RWPE1 (cell line): ENCODE measurements at regions not wholly inside any gene's neighbourhood (a gene's known extent, or its start where the extent isn't known, plus 50 kb on each side); places are given as distances from the start of the nearest gene placed in this dataset.

ENCODE experiments used
- CTCF ChIA-PET: fragments of 350-600 bp; sonication (Branson Sonifier 250); formaldehyde crosslinking; extraction: SDS; loops from one replicate; lab custom pipeline; 2021; lab: Yijun Ruan, JAX
- POLR2A ChIA-PET: fragments of 400-600 bp; formaldehyde crosslinking; extraction: SDS; loops from one replicate; lab custom pipeline; 2020; ENCODE audit warnings: antibody characterized with exemption; ENCODE audit not compliant: low non-redundant PET; lab: Yijun Ruan, JAX
- DNase-seq: peaks from one replicate; pipeline ENCODE4 v3.0.0; 2012; ENCODE audit warnings: low spot score
- H3K27ac ChIP-seq: fragments of 450-650 bp; 2 replicates; pipeline ENCODE4 v1.5.1; 2017
- CTCF ChIP-seq: fragments of 450-650 bp; conservative IDR thresholded peaks from 2 replicates; pipeline ENCODE4 v1.5.1; 2017; ENCODE audit warnings: low read depth, mild to moderate bottlenecking

GRCh38 chr1:177864538-177865305 lies 105.1 kb downstream of the SEC16B start:
- H3K27ac ChIP-seq, result no peak overlapping the region
- no peak for TF ChIP-seq CTCF
- ChIA-PET CTCF (interaction anchor here (0.6 to 0.7 kb wide), 3 partner anchors 8 to 447 kb away, joined by 3 to 4 read pairs (median 3); no protein-coding TSS in a partner anchor), POLR2A (no interaction called here)
- no peak for DNase-seq

- ChIA-PET POLR2A (no interaction called here), CTCF (no interaction called here)
- no peak overlapping the region for H3K27ac ChIP-seq
- no peak for TF ChIP-seq CTCF
- DNase-seq, result no peak
Observed at GRCh38 chr1:177863796-177864195, 106.1 kb downstream of the SEC16B start.

GRCh38 chr1:177862916-177863315 lies 106.9 kb downstream of the SEC16B start:
- no peak for DNase-seq
- POLR2A ChIA-PET, result no interaction called here
- no peak overlapping the region for H3K27ac ChIP-seq
- no peak for TF ChIP-seq CTCF
- CTCF ChIA-PET, result interaction anchor here (0.7 kb wide), 1 partner anchor 965 kb away, joined by 4 read pairs; no protein-coding TSS in a partner anchor

- TF ChIP-seq CTCF, result no peak
- DNase-seq, result no peak
- ChIA-PET CTCF (no interaction called here), POLR2A (no interaction called here)
- no peak overlapping the region for H3K27ac ChIP-seq
Observed at GRCh38 chr1:177859572-177859971, 110.3 kb downstream of the SEC16B start.

- POLR2A ChIA-PET, result no interaction called here
- no peak overlapping the region for H3K27ac ChIP-seq
- no peak for DNase-seq
- no peak for TF ChIP-seq CTCF
- CTCF ChIA-PET, result no interaction called here
Observed at GRCh38 chr1:177858332-177858821, 111.5 kb downstream of the SEC16B start.

- CTCF ChIA-PET, result interaction anchor here (0.6 kb wide), 1 partner anchor 9 kb away, joined by 3 read pairs; no protein-coding TSS in a partner anchor
- POLR2A ChIA-PET, result no interaction called here
- no peak overlapping the region for H3K27ac ChIP-seq
- DNase-seq, result no peak
- TF ChIP-seq CTCF, result no peak
Observed at GRCh38 chr1:177857285-177857684, 112.6 kb downstream of the SEC16B start.
